HL-60 (cell line): ENCODE measurements at regions not wholly inside any gene's neighbourhood (a gene's known extent, or its start where the extent isn't known, plus 50 kb on each side); places are given as distances from the start of the nearest gene placed in this dataset.

ENCODE experiments used
- DNase-seq, 2 experiments: peaks; one replicate each; pipeline ENCODE4 v3.0.0-alpha.2; 2010 to 2020; ENCODE audit warnings: low read depth in 1 of 2, low spot score in 1 of 2
- H3K27ac ChIP-seq: fragments of 250-450 bp; sonication (Bioruptor Pico); replicated peaks from 2 replicates; pipeline ENCODE4 v1.5.1; 2020; ENCODE audit warnings: mild to moderate bottlenecking, moderate library complexity
- H3K27me3 ChIP-seq: fragments of 250-450 bp; sonication (Bioruptor Pico); 2 replicates; pipeline ENCODE4 v1.5.1; 2021; ENCODE audit warnings: mild to moderate bottlenecking, moderate library complexity; ENCODE audit not compliant: insufficient read depth, poor library complexity, severe bottlenecking
- H3K4me3 ChIP-seq: replicated peaks from 2 replicates; pipeline ENCODE4 v1.5.1; 2011; ENCODE audit warnings: mild to moderate bottlenecking, control low read depth, low read length; ENCODE audit not compliant: insufficient read depth
- CTCF ChIP-seq: IDR thresholded peaks from one replicate; pipeline ENCODE4 v1.5.1; 2011; ENCODE audit warnings: low read length, control low read depth, inconsistent platforms; ENCODE audit not compliant: insufficient read depth
- GABPA ChIP-seq: IDR thresholded peaks from 2 replicates; pipeline ENCODE4 v1.6.1; 2012; ENCODE audit warnings: low read depth
- POLR2AphosphoS5 ChIP-seq: IDR thresholded peaks from 2 replicates; pipeline ENCODE4 v1.6.1; 2012; ENCODE audit warnings: low read depth
- REST ChIP-seq: IDR thresholded peaks from 2 replicates; pipeline ENCODE4 v1.6.1; 2012; ENCODE audit warnings: low read depth; ENCODE audit not compliant: insufficient replicate concordance
- SPI1 ChIP-seq: IDR thresholded peaks from 2 replicates; pipeline ENCODE4 v1.6.1; 2012; ENCODE audit warnings: low read depth, mild to moderate bottlenecking, borderline replicate concordance

- H3K27me3 ChIP-seq: no peaks in the 10 kb centered on the region
- DNase-seq: no peak
- no peak overlapping the region for H3K4me3 ChIP-seq
- no peak overlapping the region for H3K27ac ChIP-seq
- TF ChIP-seq SPI1 (no peak), REST (no peak), CTCF (no peak)
These were observed 64.1 kb upstream of the SPOCK1 start for GRCh38 chr5:137563301-137563645.

GRCh38 chr5:137561608-137562007 is 62.5 kb upstream of the SPOCK1 start:
- TF ChIP-seq POLR2AphosphoS5 (no peak), SPI1 (no peak), CTCF (no peak), GABPA (no peak), REST (no peak)
- no peaks in the 10 kb centered on the region for H3K27me3 ChIP-seq
- H3K27ac ChIP-seq: no peak overlapping the region
- DNase-seq: no peak
- no peak overlapping the region for H3K4me3 ChIP-seq

- no peaks in the 10 kb centered on the region for H3K27me3 ChIP-seq
- TF ChIP-seq CTCF: no peak
- no peak overlapping the region for H3K4me3 ChIP-seq
- DNase-seq: no peak
- no peak overlapping the region for H3K27ac ChIP-seq
These were observed 61.3 kb upstream of the SPOCK1 start for GRCh38 chr5:137560420-137560819.
